ENCODE measurements at regions not wholly inside any gene's neighbourhood (a gene's known extent, or its start where the extent isn't known, plus 50 kb on each side); places are given as distances from the start of the nearest gene placed in this dataset.

DNA sequence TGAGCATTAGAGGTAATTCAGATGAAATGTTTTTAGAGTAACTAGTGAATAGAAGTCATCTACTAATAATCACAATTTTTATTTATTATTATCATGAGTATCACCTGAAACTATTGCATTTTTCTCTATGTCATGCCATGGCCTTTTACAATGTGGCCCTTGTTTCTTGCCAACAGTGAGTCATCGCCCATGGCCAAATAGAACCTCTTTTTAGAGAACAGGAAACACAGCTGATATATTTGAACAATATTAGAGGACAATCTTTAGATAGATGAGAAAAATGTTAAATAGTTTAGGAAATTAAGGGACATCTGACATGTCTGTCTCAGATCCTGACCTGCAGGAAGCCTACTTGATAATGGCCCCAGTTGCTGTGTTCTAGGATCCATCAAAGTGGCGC is 1584.4 kb upstream of the GOT2 start:
- no peak for TF ChIP-seq EP300 (conservative IDR thresholded peaks at IDR 0.05; ENCODE audit: poor library complexity, severe bottlenecking)
- no peak for TF ChIP-seq CTCF (IDR thresholded peaks at IDR 0.05; ENCODE audit: poor library complexity, severe bottlenecking)
- TF ChIP-seq SMC3 (conservative IDR thresholded peaks at IDR 0.05; ENCODE audit: poor library complexity): no peak
- TF ChIP-seq REST (IDR thresholded peaks at IDR 0.05; ENCODE audit: borderline replicate concordance): no peak
- TF ChIP-seq MXI1 (conservative IDR thresholded peaks at IDR 0.05; ENCODE audit: poor library complexity, severe bottlenecking): no peak
- TF ChIP-seq POLR2AphosphoS5 (IDR thresholded peaks at IDR 0.05): no peak
- no peak for TF ChIP-seq RAD21 (conservative IDR thresholded peaks at IDR 0.05)
- H3K79me2 ChIP-seq (replicated peaks; ENCODE audit: insufficient read depth, low read length): no peaks in the 10 kb centered on the region
- H3K9ac ChIP-seq (ENCODE audit: low read length): no peak overlapping the region
- H4K20me1 ChIP-seq (ENCODE audit: insufficient read depth): no peaks in the 10 kb centered on the region
- H2AFZ ChIP-seq (ENCODE audit: low read depth, low read length): no peak overlapping the region
- no peak overlapping the region for H3K4me2 ChIP-seq (ENCODE audit: low read length)
- H3K4me3 ChIP-seq (ENCODE audit: low read length): no peak overlapping the region
- H3K9me2 ChIP-seq (ENCODE audit: insufficient read depth, low read length): no peaks in the 10 kb centered on the region
- H3K27me3 ChIP-seq (ENCODE audit: insufficient read depth, low read depth, low read length): no peaks in the 10 kb centered on the region
- no peaks in the 10 kb centered on the region for H3F3A ChIP-seq (ENCODE audit: insufficient read depth, low read length, poor library complexity, severe bottlenecking)
- H3K27ac ChIP-seq (ENCODE audit: low read length): no peak overlapping the region
- no peaks in the 10 kb centered on the region for H3K9me3 ChIP-seq (ENCODE audit: low read length)
- H3K36me3 ChIP-seq (ENCODE audit: insufficient read depth, low read length): no peaks in the 10 kb centered on the region

DNA sequence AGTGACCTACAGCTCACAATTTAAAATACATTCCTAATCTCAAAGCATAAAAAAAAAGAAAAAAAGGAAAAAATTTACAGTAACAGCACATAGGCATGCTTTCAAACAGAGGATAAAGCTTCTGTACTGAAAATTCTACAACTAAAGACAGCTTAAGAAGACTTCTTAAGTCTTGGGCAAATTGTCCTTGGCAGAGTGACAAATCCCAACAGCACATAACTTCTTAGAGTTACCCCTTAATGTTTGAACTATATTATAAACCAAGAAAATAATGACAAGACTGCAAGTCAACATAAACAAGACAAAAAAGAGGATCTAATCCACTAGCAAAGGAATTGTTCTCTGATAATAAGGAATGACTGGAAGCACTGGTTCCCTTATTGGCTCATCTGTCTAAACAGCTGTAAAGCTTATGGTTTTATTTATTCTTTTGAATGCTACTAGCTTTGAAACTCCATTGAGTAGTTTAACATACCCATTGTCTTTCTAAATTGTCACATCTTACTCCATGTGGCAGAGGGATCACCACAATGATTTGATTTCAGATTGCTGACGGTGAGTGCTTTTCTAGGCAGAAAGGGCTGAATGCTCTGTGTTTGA is 1576.8 kb upstream of the GOT2 start:
- no peaks in the 10 kb centered on the region for H3K79me2 ChIP-seq (replicated peaks; ENCODE audit: insufficient read depth, low read length)
- H3K9me2 ChIP-seq (ENCODE audit: insufficient read depth, low read length): no peaks in the 10 kb centered on the region
- H3K36me3 ChIP-seq (ENCODE audit: insufficient read depth, low read length): no peaks in the 10 kb centered on the region
- H3K4me3 ChIP-seq (ENCODE audit: low read length): no peak overlapping the region
- H3K27me3 ChIP-seq (ENCODE audit: insufficient read depth, low read depth, low read length): no peaks in the 10 kb centered on the region
- no peak overlapping the region for H2AFZ ChIP-seq (ENCODE audit: low read depth, low read length)
- H4K20me1 ChIP-seq (ENCODE audit: insufficient read depth): no peaks in the 10 kb centered on the region
- no peaks in the 10 kb centered on the region for H3F3A ChIP-seq (ENCODE audit: insufficient read depth, low read length, poor library complexity, severe bottlenecking)
- no peaks in the 10 kb centered on the region for H3K9me3 ChIP-seq (ENCODE audit: low read length)
- H3K27ac ChIP-seq (ENCODE audit: low read length): no peak overlapping the region
- TF ChIP-seq CTCF (IDR thresholded peaks at IDR 0.05; ENCODE audit: poor library complexity, severe bottlenecking) (no peak), EZH2 (IDR thresholded peaks at IDR 0.05; ENCODE audit: borderline replicate concordance, insufficient read depth, low read length, poor library complexity, severe bottlenecking) (no peak), SMC3 (conservative IDR thresholded peaks at IDR 0.05; ENCODE audit: poor library complexity) (no peak), REST (IDR thresholded peaks at IDR 0.05; ENCODE audit: borderline replicate concordance) (no peak), MXI1 (conservative IDR thresholded peaks at IDR 0.05; ENCODE audit: poor library complexity, severe bottlenecking) (no peak), TAF1 (IDR thresholded peaks at IDR 0.05; ENCODE audit: low read depth) (no peak), RAD21 (conservative IDR thresholded peaks at IDR 0.05) (no peak), POLR2AphosphoS5 (IDR thresholded peaks at IDR 0.05) (no peak), EP300 (conservative IDR thresholded peaks at IDR 0.05; ENCODE audit: poor library complexity, severe bottlenecking) (no peak)
- no peak overlapping the region for H3K9ac ChIP-seq (ENCODE audit: low read length)
- no peak overlapping the region for H3K4me2 ChIP-seq (ENCODE audit: low read length)

Data from neural cell (in vitro differentiated cells).